DMS153 (cell line): ENCODE measurements at regions not wholly inside any gene's neighbourhood (a gene's known extent, or its start where the extent isn't known, plus 50 kb on each side); places are given as distances from the start of the nearest gene placed in this dataset.
A peak's percentile ranks its signal among the peaks of the same experiment; 100 is the strongest.

Source experiments
- DNase-seq: peaks from one replicate; lab custom pipeline; 2025; lab: John Stamatoyannopoulos, UW

DNA sequence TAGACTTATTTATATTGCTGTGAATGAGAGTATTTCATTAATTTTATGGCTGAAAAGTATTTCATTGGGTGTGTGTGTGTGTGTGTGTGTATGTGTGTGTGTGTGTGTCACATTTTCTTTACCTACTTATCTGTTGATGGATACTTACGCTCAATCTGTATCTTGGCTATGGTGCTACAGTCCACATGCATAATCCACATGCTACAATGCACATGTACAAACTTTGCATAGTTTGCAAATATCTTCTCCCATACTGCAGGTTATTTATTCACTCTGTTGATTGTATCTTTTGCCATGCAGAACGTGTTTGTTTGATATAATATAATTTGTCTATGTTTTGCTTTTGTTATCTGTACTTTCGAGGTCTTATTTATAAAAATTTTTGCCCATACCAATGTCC is 167.8 kb downstream of the RAB28 start:
- no peak for DNase-seq

DNA sequence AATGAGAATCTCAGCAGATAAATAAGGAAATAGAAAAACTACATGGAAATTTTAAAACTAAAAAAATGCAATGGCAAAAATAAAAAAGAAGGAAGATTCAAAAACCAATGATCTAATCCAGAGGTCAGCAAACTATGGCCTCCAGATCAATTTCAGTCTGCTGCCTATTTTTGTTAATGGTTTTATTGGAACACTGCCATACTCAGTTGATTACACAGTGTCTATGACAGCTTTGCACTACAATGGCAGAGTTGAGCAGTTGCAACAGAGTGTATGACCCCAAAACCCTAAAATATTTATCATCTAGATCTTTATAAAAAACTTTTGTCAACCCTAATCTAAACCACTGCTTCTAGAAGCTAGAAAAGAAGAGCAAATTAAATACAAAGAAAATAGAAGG is 170.3 kb downstream of the RAB28 start:
- DNase-seq: peak; percentile 14

DNA sequence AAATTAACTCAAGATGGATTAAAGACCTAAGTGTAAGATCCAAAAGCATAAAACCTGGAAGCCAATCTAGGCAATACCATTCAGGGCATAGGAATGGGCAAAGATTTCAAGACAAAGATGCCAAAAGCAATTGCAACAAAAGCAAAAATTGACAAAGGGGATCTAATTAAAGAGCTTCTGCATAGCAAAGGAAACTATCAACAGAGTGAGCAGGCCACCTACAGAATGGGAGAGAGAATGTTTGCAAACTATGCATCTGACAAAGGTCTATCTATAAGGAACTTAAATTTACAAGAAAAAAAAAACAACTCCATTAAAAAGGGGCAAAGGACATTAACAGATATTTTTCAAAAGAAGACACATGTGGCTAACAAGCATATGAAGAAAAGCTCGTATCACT is 171.9 kb downstream of the RAB28 start:
- DNase-seq: no peak

DNA sequence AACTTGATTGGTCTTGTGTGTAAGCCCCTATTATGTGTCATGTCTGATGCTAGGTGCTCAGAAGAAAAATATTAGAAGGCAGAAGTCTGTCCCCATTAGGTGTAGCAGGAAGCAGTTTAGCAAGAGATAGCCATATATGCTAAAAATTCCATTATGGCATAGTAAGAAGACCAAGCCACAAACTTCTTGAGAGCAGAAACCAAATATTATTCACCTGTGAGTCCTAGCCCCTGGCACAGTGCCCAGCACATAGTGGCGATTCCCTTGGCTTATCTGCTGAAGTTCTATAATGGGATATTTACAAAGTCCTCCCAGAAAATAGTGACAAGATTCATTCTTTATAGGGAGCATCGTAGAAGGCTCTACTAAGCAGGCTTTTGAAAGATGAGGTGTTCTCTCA is 174.4 kb downstream of the RAB28 start:
- no peak for DNase-seq

DNA sequence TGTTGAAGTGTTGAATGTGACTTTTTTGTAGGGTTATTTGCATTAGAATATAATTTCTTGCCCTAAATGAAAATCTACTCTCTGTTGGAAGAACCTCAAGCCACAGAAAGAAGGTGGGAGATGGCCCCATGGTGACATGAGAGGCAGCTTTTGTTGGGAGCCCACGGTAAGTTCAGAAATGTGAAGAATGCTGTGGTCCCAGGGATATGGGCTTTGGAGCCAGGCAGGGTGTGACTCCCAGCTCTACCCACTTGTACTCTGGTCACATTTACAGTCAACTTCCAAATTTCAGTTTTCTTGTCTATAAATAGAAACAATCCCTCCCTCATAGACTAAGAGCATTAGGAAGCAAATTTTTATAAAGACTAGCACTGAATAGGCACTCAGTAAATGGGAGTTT is 177.8 kb downstream of the RAB28 start:
- no peak for DNase-seq

DNA sequence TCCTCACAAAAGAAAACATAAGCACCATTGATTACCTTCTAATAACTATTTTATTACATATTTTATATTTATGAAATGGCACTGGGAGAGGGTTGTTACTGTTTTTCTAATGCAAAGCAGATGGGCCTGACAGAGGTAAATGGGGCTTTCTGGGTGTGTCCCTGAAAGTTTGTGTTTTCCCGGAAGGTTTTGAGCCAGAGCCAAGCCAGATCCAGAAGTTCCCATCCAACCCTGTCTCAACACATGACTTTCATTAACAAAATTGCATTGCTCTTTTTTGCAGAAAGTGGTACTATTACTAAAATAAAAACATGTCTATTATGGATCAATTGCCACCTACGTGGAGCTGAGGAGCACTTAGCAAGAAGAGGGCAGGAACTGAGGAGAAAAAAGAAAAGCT is 181.3 kb downstream of the RAB28 start:
- DNase-seq: no peak

DNA sequence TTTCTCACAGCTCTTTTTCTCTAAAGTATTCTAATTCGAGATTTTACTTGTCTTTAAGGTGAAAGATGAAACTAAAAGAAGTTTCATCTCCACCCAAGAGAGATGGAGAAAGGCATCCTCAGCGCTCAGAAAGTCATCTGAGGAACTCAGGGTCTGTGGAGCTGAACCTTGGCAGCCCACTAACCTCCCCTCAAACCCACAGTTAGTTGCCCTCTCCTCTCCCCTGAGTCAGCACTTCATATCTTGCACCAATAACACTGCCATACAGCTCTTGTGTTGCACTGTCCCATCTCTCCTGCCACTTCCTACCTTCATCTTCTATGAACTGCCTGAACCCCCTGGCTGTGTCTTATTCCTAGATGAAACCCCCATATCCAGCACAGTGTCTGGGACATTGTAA is 184.8 kb downstream of the RAB28 start:
- DNase-seq: no peak

DNA sequence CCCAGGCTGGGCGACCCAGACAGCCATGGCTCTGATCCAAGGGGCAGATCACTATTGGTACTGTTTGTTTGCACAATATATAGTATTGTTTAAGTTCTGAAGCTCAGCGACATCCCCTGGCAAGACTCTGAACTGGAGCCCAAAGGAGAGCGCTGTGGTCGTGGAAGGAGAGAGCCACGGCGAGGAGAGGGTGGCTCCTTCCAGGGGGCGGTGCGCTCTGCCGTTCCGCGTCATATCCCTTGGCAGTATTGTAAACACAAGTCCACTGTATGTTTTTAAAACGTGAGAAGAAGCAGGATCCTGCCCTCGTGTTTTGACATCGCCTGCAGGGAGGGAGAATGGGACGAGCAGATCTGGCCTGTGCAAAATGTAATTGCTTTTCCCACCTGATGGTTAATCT is 185.5 kb downstream of the RAB28 start:
- DNase-seq: no peak

DNA sequence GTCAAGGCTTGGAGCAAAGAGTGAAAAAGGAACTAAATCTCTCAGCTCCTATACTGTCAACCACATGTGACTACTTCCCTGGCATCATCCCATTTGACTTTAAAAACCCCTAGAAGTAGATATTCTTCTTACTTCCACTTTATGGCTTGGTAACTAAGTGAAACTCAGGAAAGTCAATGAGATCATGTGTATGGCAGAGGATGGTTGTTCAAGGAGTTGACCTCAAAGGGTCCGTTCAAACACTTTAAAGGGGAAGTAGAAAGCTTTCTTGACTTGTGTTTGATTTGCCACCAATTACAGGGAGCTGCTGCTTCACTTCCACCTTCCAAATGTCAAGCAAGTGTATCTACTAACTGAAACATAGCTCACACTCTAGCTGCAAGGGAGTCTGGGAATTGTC is 187.2 kb downstream of the RAB28 start:
- no peak for DNase-seq

DNA sequence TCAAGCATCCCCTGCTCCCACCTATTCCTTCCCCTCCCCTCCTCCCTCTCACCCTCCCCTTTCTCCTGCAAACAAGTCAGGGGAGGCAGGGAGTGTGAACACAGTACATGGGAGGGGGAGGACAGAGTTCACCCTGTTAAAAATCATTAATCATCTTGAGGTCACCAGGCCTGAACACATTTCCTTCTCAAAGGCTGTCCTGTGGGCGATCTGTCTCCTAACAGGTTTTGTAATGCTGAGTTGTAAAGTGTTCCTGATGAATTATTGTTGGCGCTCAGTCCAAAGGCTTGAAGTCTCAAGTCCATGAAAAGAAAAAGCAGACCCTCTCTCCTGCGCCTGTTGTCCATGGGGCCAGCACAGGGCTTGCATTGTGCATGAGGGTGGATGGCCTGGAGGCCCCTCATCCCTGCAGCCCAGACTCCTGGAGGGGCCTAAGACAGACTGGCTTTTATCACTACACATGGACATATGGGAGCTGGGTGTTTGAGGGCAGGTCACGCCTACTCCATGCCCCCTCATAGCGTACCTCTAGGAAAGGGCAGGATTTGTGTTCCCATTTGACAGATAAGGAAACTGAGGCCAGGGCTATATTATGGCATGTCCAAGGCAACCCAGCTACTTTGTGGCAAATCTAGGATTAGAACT is 189.1 kb downstream of the RAB28 start:
- no peak for DNase-seq

DNA sequence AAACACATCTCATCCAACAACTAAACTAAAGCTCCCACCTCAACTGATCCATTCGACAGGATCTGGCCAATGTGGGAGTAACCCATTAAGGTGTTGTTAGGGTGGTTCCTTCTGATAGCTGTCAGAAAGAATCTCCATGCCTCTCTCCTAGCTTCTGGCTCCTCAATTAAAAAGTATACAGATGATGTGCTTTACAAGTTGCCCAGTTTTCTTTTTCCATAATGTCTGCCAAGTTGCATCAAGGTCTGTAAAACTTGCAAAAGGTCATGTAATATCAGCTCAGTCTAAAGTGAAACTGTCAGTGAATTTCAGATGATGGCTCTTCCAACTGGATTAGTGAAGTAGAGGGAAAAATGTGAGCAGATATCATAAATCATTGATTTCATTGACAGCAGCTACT is 191.8 kb downstream of the RAB28 start:
- no peak for DNase-seq

DNA sequence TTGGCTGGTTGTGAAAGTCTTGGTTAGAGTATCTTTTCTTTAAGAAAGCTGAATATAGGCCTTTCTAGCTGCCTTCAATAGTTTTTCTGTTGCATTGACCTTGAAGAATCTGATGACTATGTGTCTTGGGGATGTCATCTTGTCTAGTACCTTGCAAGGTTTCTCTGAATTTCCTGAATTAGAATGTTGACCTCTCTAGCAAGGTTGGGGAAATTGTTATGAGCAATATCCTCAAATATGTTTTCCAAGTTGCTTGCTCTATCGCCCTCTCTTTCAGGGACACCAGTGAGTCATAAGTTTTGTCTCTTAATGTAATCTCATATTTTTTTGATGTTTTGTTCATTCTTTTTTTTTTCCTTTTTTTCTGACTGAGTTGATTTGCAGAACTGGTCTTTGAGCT is 194.7 kb downstream of the RAB28 start:
- no peak for DNase-seq

DNA sequence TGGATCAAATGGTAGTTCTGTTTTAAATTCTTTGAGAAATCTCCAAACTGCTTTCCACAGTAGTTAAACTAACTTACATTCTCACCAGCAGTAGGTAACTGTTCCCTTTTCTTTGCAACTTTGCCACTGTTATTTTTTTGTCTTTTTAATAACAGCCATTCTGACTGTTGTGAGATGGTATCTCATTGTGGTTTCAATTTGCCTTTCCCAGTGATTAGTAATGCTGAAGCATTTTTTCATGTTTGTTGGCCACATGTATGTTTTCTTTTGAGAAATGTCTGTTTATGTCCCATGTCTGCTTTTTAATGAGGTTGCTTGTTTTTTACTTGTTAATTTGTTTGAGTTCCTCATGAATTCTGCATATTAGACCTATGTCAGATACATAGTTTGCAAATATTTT is 198.8 kb downstream of the RAB28 start:
- no peak for DNase-seq

DNA sequence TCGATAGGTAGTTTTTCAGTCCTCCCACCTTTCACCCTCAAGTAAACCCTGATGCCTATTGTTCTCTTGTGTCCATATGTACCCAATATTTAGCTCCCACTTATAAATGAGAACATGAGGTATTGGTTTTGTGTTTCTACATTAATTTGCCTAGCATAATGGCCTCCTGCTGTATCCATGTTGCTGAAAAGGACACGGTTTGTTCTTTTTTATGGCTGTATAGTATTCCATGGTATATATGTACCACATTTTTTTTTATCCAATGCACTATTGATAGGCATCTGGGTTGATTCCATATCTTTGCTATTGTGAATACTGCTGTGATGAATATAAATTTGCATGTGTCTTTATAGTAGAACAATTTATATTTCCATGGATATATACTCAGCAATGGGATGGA is 199.2 kb downstream of the RAB28 start:
- no peak for DNase-seq

DNA sequence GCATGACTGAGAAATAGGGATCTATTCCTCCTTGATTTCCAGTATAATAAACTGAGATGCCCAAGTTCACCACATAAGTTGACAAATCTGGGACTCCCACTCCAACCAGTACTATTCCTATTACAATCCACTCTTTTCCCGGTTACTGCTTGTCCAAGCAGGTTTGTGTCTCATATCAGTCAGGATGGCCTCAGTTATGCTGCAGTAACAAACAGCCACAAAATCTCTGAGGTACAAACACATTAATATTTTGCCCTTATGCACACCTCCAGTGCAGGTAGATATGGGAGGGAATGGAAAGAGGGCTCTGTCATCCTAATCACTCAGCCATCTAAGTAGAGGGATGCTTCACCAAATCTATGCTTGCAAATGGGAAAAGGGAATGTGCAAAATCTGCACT is 207.8 kb downstream of the RAB28 start:
- DNase-seq: no peak

DNA sequence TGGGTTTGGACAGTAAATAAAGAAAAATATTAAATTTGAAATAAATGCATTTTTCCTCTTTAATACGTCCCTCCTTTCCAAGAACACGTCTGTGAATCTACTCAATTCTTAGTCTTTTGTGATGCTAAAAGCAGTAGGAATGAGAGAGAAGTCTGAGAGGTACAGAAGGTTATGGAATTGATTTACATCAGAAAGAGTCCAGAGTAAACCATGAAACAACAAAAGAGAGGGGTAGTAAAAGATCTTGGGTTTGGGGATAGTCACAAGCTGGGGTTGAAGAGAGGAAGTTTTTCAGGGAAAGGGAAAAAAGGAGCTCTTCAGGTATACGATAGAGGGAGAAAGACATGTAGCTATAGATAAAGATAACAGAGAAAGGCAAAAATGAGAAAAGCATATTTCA is 215.4 kb downstream of the RAB28 start:
- no peak for DNase-seq

DNA sequence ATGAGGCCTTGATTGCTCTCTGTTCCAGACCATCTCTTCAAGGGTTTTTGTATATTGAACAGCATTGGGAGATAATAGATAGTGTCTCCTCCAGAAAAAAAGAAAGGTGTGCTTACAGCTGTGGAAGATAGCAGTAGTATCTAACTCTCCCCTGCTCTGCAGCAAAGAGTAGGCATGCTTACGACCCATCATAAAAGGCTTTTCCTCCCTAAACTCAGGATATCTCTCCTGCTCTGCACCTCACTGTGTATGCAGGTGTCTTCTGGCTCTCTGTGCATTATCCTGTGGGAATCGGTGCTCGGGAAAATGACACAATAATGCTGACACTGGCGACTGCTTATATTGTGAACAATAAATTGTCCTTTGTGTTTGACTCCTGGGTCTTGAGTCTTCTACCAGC is 216.0 kb downstream of the RAB28 start:
- no peak for DNase-seq

DNA sequence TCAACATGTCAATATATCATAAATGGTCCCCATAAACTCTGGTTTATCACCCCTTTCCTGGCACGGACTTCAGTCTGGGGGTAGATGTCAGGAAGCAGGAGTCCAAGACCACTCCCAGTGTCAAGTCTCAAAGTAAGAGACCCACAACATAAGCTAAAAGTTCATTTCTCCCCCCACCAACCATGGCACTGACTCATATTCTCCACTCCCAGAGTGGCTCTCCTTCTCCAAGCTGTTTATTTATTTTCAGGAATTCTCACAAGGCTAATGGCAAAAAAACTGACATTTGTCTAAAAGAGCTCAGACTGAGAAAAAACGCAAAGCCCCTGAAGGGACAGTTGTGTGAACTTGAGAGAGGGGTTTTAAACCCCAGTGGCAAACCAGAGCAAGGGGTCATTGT is 217.0 kb downstream of the RAB28 start:
- DNase-seq: no peak

DNA sequence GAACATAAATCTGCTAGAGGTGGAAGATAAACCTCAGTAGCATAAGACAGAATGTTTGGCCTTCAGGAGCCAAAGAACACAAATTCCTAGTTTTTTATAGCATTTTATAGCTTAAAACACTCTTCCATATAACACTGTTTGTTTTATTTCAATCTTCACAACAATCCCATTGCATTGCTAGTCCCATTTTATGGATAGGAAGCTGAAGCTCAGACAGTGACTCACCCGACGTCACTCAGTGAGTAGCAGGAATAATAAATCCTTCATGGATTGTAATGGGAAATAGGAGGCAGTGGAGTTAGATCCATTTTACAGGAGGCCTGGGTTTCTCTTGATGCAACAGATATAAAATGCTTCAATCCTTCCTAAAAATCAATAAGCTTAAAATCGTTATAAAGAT is 217.5 kb downstream of the RAB28 start:
- no peak for DNase-seq

DNA sequence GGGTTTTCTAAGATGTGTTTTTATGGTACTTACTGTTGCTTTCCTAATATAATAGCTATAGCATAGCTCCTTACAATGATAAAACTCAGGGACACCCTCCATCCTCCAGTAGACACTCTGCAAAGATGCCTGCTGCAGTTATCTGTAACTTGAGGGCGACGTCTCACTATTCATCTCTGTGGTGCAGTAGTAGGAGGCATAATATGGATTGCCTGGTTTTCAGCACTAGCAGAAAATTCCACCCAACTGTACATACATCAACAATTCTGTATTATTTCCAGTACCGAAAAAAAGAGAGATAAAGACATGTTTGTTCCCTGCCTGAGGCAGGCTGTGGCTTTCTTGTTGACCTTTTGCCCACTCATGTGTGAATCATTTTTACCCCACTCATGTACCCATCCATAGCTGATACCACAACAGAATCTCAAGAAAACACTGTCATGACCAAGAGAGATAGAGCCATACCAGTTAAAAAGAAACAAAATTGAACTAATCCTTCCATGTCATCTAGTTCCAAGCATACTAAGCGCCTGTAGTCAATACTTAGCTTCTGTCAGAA is 220.1 kb downstream of the RAB28 start:
- DNase-seq: no peak

DNA sequence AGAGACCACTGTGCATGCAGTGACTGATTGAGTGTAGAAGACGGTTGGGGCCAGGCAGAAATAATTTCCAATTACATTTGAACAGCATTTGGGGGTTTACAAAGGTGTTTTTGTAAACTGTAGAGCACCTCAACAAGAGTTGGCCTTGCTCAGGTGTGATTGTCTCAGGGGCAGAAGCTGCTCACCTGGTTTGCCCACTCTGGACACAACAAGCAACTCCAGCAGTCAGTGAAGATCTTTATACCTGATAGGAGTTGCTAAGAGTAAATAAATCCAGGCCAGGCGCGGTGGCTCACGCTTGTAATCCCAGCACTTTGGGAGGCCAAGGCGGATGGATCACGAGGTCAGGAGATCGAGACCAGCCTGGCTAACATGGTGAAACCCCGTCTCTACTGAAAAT is 221.3 kb downstream of the RAB28 start:
- DNase-seq: no peak

DNA sequence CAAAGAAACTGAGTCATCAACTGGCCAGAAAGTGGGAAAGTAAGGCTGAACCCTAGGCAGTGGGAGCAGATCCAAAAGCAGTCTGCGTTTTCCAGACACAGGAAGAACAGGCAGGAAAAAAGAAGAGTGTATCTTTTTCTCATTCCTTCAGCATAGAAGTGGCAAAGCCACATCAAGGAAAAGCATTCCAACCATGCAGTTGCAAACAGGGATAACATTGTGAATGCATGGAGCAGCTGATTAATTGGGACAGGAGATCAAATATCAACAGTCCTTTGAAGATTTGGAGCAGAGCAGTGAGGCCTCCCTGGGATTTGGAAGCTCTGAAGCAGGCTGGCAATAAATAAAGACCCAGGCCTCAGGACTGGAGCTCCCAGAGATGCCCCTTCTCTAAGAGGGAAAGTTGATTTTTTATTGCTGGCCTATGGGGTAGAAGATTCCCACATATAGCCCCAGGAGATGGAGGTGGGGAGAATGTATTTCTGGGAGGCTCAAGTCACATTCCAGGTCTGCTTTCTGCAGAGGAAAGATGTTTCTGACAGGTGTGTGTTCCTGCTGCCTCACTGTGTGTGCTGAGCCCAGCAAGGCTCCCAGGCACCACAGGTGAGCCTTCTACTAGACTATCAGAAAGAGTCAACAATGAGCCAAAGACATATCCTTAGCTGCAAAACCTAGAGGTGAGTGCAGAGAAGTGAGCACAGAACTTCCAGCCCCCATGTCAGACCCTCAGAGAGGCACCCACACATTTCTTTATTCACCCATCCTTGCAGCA is 222.5 kb downstream of the RAB28 start:
- DNase-seq: no peak

DNA sequence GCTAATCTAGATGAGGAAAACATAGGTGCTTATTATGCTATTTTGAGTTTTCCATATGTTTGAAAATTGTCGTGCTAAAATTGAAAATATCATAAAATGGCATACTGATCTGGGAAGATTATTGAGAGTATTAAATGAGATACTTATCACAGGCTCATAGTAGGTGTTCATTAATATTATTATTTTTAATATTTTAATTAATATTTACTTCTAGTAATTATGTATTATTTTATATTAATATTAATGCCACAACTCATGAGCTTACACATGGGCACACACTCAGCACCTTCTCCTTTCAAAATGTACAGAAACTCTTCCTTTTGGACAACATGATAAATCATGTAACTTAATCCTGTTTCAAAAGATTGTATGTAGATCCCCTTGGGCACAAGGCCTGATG is 223.6 kb downstream of the RAB28 start:
- DNase-seq: no peak

DNA sequence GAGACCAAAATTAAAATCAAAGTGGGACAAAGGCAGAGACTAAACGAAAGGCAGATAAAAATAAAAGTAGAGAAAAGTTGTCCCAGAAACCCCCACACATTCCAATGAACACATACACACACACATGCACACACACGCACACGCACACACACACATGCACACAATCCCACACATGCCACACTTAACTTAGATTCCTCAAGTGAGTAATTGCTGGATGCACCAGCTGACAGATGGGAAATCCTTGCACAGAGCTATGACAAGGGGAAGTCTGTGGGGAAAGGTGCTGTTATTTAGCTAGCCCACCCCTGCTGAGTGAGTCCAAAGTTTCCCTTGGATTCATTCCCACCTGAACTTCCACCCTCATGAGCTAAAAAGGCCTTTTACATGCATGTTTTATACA is 233.9 kb downstream of the RAB28 start:
- DNase-seq: no peak
